MM.1S (cell line): ENCODE measurements at regions not wholly inside any gene's neighbourhood (a gene's known extent, or its start where the extent isn't known, plus 50 kb on each side); places are given as distances from the start of the nearest gene placed in this dataset.

ENCODE experiments used
- CTCF ChIP-seq: fragments of 300-600 bp; sonication (generic); IDR thresholded peaks from 2 replicates; pipeline ENCODE4 v1.5.1; 2016; ENCODE audit warnings: antibody characterized with exemption, low read length, mixed read lengths
- EZH2 ChIP-seq: fragments of 300-600 bp; sonication (generic); optimal IDR thresholded peaks from 2 replicates; pipeline ENCODE3; 2017; ENCODE audit warnings: low read depth, mild to moderate bottlenecking, antibody characterized with exemption, low read length, mixed read lengths
- EZH2phosphoT487 ChIP-seq: fragments of 300-600 bp; sonication (generic); IDR thresholded peaks from 2 replicates; pipeline ENCODE4 v1.6.1; 2018; ENCODE audit warnings: antibody characterized with exemption, low read length

GRCh38 chr17:79330229-79330628 lies 255.6 kb downstream of the ENGASE start:
- no peak for TF ChIP-seq EZH2
- TF ChIP-seq CTCF: no peak
- TF ChIP-seq EZH2phosphoT487: no peak
